NCI-H1092 treated with DMSO at 0.1 percent for 48 hours (cell line): ENCODE measurements at regions not wholly inside any gene's neighbourhood (a gene's known extent, or its start where the extent isn't known, plus 50 kb on each side); places are given as distances from the start of the nearest gene placed in this dataset.
"Not testable (repeated sequence)": the region's sequence is repeated elsewhere in the genome, so short reads cannot be mapped to it uniquely, and the experiment has no call there.

Source experiments
- DNase-seq: peaks from one replicate; lab custom pipeline; 2025; lab: John Stamatoyannopoulos, UW

GRCh38 chrX:1778817-1779216 is 164.0 kb downstream of the ASMT start:
- no peak for DNase-seq

- DNase-seq = no peak
Observed at GRCh38 chrX:1779626-1780025, 164.8 kb downstream of the ASMT start.

- peak; percentile 1 for DNase-seq
Observed at GRCh38 chrX:1781766-1782165, 166.9 kb downstream of the ASMT start.

- DNase-seq = no peak
Observed at GRCh38 chrX:1784773-1785172, 169.9 kb downstream of the ASMT start.

GRCh38 chrX:1788300-1788911 is 173.5 kb downstream of the ASMT start:
- no peak for DNase-seq

GRCh38 chrX:1792636-1793035 is 177.8 kb downstream of the ASMT start:
- no peak for DNase-seq

GRCh38 chrX:1794586-1794985 is 179.7 kb downstream of the ASMT start:
- DNase-seq = no peak

GRCh38 chrX:1802912-1803311 is 188.1 kb downstream of the ASMT start:
- no peak for DNase-seq

GRCh38 chrX:1803741-1804140 is 188.9 kb downstream of the ASMT start:
- no peak for DNase-seq

GRCh38 chrX:1807301-1807731 is 192.5 kb downstream of the ASMT start:
- DNase-seq = peak; percentile 29

- DNase-seq = no peak
Observed at GRCh38 chrX:1809581-1809980, 194.7 kb downstream of the ASMT start.

- DNase-seq = no peak
Observed at GRCh38 chrX:1813809-1814208, 198.9 kb downstream of the ASMT start.

- no peak for DNase-seq
Observed at GRCh38 chrX:1815456-1816175, 200.8 kb downstream of the ASMT start.

GRCh38 chrX:1816387-1816982 is 201.6 kb downstream of the ASMT start:
- not testable (repeated sequence) for DNase-seq

GRCh38 chrX:1821846-1822245 is 207.0 kb downstream of the ASMT start:
- no peak for DNase-seq

- no peak for DNase-seq
Observed at GRCh38 chrX:1824855-1825254, 210.0 kb downstream of the ASMT start.

- no peak for DNase-seq
Observed at GRCh38 chrX:1833656-1834360, 218.9 kb downstream of the ASMT start.

GRCh38 chrX:1835056-1835455 is 220.2 kb downstream of the ASMT start:
- DNase-seq = no peak

GRCh38 chrX:1836683-1837082 is 221.8 kb downstream of the ASMT start:
- no peak for DNase-seq

GRCh38 chrX:1841746-1842145 is 226.9 kb downstream of the ASMT start:
- DNase-seq = no peak

- not testable (repeated sequence) for DNase-seq
Observed at GRCh38 chrX:1847000-1847399, 232.1 kb downstream of the ASMT start.

- DNase-seq = not testable (repeated sequence)
Observed at GRCh38 chrX:1847790-1848189, 232.9 kb downstream of the ASMT start.

- no peak for DNase-seq
Observed at GRCh38 chrX:1851527-1851926, 236.7 kb downstream of the ASMT start.
